ENCODE measurements at regions not wholly inside any gene's neighbourhood (a gene's known extent, or its start where the extent isn't known, plus 50 kb on each side); places are given as distances from the start of the nearest gene placed in this dataset.

- H3K27me3 ChIP-seq (ENCODE audit: insufficient read depth, low read length): no peaks in the 10 kb centered on the region
- H3K79me1 ChIP-seq (ENCODE audit: insufficient read depth, low read depth, low read length, poor library complexity, severe bottlenecking): no peaks in the 10 kb centered on the region
- no peak overlapping the region for H3T11ph ChIP-seq (ENCODE audit: low read length)
- H3K56ac ChIP-seq (ENCODE audit: insufficient read length, low read depth, low read length): no peak overlapping the region
- no peak overlapping the region for H3K27ac ChIP-seq (ENCODE audit: insufficient read length, low read depth, low read length)
- no peaks in the 10 kb centered on the region for H4K20me1 ChIP-seq (ENCODE audit: control insufficient read depth, insufficient read depth, insufficient read length)
- H4K8ac ChIP-seq (replicated peaks; ENCODE audit: insufficient read length, low read depth, low read length): no peak overlapping the region
- H3K9ac ChIP-seq (ENCODE audit: extremely low read depth, insufficient read length, low read length): no peak overlapping the region
- no peak overlapping the region for H2BK12ac ChIP-seq (ENCODE audit: insufficient read length, low read depth, low read length)
- no peak overlapping the region for H3K4ac ChIP-seq (ENCODE audit: low read depth, low read length)
- 0 out of 5 replicates have a peak, but pooled peaks cover 0 to 3% of the 10 kb centered on the region in 2 experiments for H3K9me3 Mint-ChIP-seq
- H3K14ac ChIP-seq (ENCODE audit: insufficient read depth, low read length): no peak overlapping the region
- no peaks in the 10 kb centered on the region for H3K9me3 ChIP-seq (ENCODE audit: control insufficient read depth, low read depth, low read length)
- no peaks in the 10 kb centered on the region for H3K23me2 ChIP-seq (ENCODE audit: insufficient read length, low read depth, low read length, poor library complexity, severe bottlenecking)
- H3K18ac ChIP-seq (ENCODE audit: insufficient read length, low read depth, low read length): no peak overlapping the region
- no peak overlapping the region for H2AFZ ChIP-seq (ENCODE audit: low read length)
- no peak for TF ChIP-seq CTCF (conservative IDR thresholded peaks at IDR 0.05)
- no peak overlapping the region for H3K4me3 Mint-ChIP-seq
- H2AK5ac ChIP-seq (ENCODE audit: insufficient read length, low read length): no peak overlapping the region
- H3K4me1 ChIP-seq (ENCODE audit: insufficient read depth, low read length): no peaks in the 10 kb centered on the region
- no peak overlapping the region for H4K5ac ChIP-seq (ENCODE audit: insufficient read length, low read depth, low read length)
- H3K27ac Mint-ChIP-seq: no peak overlapping the region; a peak in 1 of 7 replicates
- H3K23ac ChIP-seq (ENCODE audit: insufficient read length, low read depth, low read length): no peak overlapping the region
- no peaks in the 10 kb centered on the region for H3K36me3 Mint-ChIP-seq (ENCODE audit: insufficient read depth in 1 of 3, low read depth in 3 of 3)
- no peaks in the 10 kb centered on the region for H3K79me2 ChIP-seq (ENCODE audit: insufficient read depth, low read length)
- WGBS (ENCODE audit: extremely low coverage, insufficient read length, low lambda C conversion rate): no CpG with 5 or more reads among the region's 4 CpGs
- no peak overlapping the region for H4K91ac ChIP-seq (ENCODE audit: insufficient read length, low read depth, low read length)
- no peak overlapping the region for H2BK20ac ChIP-seq (ENCODE audit: low read depth, low read length, poor library complexity, severe bottlenecking)
- no peak overlapping the region for H2BK15ac ChIP-seq (ENCODE audit: low read depth, low read length)
- no peaks in the 10 kb centered on the region for H3K27me3 Mint-ChIP-seq (ENCODE audit: low read depth)
- peaks cover 2% of the 10 kb centered on the region in 2 experiments; a peak in 3 of 4 replicates for H3K4me1 Mint-ChIP-seq
- DNase-seq: no peak
- H2BK120ac ChIP-seq (ENCODE audit: low read depth, low read length, poor library complexity, severe bottlenecking): no peak overlapping the region
- H2BK5ac ChIP-seq (ENCODE audit: insufficient read length, low read length): no peak overlapping the region
- no peak overlapping the region for H3K4me2 ChIP-seq (ENCODE audit: insufficient read depth, insufficient read length, low read length)
Observed at GRCh38 chr3:74390121-74390877, 224.2 kb downstream of the CNTN3 start.

Measured in H9 (cell line).